EL (cell line): ENCODE measurements at regions not wholly inside any gene's neighbourhood (a gene's known extent, or its start where the extent isn't known, plus 50 kb on each side); places are given as distances from the start of the nearest gene placed in this dataset.

Experiments
- DNase-seq: peaks from one replicate; pipeline ENCODE4 v3.0.0-alpha.2; 2016

DNA sequence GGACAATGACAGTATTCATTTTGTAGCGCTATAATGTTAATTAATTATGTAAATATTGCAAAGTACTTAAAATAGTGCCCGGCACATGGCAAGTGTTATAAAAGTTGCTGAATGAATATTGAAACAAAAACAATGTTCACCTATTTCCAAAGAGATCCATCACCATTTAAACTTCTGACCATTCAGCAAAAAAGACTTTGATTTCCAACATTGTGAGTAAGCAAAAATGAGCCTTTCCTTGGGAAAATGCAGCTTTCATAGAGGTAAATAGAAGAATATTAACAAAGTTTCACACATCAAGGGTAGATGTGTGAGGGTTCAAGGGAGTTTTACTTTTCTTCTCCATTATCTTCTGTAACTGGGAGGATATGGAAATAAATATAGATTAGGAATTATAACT is 1089.4 kb upstream of the C9orf72 start:
- DNase-seq = no peak

GRCh38 chr9:28668158-28668557 is 1094.9 kb upstream of the C9orf72 start:
- DNase-seq = no peak

DNA sequence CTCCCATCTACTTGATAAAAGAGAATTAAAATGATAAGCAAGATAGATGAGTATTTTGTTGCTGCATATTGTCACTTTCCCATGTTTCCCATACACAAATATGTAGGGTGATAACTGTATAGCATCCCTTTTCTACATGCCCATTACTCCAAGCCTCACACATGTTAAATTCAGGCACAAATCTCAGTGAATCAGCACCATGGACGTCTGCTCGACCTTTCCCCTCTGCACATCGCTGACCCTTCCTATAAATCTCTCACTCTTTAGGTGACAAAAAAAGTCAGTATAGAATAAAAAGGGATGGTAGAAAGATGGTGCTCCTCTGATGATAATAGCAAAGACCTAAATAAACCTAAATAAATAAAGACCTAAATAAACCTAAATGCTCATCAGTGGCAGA is 1097.7 kb upstream of the C9orf72 start:
- DNase-seq = no peak

- DNase-seq = no peak
These were observed 1104.8 kb upstream of the C9orf72 start for GRCh38 chr9:28678097-28678496.

DNA sequence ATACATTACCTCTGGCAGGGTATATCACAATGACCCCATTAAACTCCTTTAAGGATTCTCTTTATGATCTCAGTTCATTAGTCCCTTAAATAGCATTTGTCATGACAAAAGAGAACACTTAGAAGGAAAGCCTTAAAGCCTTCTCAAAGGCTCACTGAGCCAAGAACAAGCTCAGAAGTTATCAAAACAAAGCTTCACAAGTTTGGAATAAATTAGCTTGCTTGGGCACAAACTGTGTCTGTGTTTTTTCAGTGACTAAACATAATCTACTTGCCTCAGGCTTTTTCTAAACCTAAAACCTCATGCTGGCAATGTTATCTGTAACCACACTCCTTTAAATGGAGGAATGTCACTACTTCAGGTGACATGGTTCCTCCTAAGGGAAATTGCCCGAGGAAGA is 1114.9 kb upstream of the C9orf72 start:
- no peak for DNase-seq

DNA sequence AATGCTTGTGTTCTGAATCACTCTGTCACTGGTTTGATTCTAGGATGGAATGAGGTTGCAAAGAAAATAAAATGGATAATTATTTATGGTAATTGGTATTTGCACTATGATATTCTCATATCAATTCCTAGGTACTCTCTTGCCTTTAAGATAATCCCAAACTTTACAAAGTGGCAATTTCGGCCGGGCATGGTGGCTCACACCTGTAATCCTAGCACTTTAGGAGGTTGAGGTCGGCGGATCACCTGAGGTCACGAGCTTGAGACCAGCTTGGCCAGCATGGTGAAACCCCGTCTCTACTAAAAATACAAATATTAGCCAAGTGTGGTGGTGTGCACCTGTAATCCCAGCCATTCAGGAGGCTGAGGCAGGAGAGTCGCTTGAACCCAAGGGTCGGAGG is 1118.7 kb upstream of the C9orf72 start:
- no peak for DNase-seq

DNA sequence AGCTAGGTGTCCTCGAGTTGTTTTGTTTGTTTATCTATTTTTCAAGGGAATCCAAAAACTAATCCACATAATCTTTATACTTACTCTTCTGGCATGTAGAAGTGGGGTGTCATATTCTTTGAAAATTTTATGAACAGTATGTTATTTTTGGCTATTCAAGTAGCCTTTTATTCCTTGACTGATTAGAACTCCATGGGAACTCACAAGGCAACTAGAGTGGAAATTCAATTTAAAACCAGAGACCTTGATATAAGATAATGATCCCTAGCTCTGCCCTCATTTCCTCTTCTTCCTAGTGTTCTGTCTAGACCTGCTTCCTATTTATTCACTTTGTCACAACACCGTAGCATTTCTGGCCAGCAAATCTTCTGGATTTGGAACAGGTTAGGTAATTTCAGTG is 1123.7 kb upstream of the C9orf72 start:
- no peak for DNase-seq

DNA sequence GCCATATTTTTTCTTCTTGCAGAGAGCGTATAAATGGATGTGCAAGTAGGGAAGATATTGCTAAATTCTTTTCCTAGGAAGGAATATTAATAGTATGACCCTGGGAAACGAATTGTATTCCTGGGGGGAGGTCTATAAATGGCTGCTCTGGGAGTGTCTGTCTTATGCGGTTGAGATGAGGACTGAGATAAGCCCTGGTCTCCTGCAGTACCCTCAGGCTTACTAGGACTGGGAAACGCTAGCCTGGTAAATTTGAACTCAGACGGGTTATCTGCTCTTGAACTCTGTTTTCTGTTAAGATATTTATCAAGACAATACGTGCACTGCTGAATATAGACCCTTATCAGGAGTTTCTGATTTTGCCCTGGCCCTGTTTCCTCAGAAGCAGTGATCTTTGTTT is 1126.4 kb upstream of the C9orf72 start:
- no peak for DNase-seq

GRCh38 chr9:28707616-28708015 is 1134.3 kb upstream of the C9orf72 start:
- DNase-seq = no peak

GRCh38 chr9:28714188-28714587 is 1140.9 kb upstream of the C9orf72 start:
- DNase-seq = no peak

DNA sequence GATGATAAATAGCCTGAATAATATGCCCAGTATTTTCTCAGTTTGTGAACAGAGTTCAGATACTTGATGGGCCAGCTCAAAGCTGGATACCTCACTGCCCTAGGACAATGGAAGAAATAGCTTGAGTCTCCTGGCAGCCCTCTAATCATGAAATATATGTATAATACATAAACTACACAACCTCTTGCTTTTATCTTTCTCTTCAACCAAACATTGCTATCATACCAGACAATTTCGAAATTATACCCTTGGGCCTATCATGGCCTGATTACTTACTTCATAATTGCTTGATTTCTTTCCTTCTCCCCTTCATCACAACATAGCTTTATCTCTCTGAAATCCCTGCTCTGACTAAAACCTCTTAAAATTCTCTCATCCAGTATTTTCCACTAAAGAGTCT is 1144.9 kb upstream of the C9orf72 start:
- no peak for DNase-seq

DNA sequence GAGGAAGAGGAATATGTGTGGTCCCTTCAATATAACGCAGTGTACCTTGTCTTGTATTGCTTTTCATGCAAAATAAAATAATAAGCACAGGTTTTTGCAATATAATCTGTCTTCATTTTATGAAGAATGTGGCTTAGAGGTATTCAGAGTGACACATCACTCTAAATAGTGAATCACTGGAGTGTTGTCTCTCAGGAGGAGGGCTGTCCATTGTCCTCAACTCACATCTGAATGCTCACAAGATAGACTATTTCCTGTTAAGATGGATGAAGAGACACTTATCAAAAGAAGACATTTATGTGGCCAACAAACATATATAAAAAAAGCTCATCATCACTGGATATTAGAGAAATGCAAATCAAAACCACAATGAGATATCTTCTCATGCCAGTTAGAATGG is 1147.5 kb upstream of the C9orf72 start:
- no peak for DNase-seq

DNA sequence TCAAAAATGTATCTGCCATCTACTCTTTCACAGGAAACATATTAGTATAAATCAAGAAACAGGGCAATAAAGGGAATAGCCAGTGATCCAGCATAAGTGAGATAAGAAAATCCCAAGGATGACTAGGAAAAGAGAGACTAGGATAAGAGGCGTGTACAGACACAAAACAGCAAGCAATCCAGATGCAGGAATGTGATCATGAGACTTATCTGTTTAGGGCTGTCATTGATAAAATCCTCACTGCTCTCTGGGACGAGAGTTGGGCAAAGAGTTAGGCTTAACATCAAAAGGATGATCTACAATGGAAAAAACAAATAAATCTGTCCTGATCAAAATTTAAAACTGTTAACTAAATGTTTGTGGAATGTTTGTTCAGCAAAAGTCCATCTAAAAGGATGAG is 1156.8 kb upstream of the C9orf72 start:
- no peak for DNase-seq

- DNase-seq = no peak
These were observed 1162.6 kb upstream of the C9orf72 start for GRCh38 chr9:28735738-28736342.

GRCh38 chr9:28741459-28741858 is 1168.2 kb upstream of the C9orf72 start:
- DNase-seq = no peak

- no peak for DNase-seq
These were observed 1174.2 kb upstream of the C9orf72 start for GRCh38 chr9:28747351-28747985.

GRCh38 chr9:28750136-28750535 is 1176.9 kb upstream of the C9orf72 start:
- DNase-seq = no peak

- no peak for DNase-seq
These were observed 1185.1 kb upstream of the C9orf72 start for GRCh38 chr9:28758341-28758740.

DNA sequence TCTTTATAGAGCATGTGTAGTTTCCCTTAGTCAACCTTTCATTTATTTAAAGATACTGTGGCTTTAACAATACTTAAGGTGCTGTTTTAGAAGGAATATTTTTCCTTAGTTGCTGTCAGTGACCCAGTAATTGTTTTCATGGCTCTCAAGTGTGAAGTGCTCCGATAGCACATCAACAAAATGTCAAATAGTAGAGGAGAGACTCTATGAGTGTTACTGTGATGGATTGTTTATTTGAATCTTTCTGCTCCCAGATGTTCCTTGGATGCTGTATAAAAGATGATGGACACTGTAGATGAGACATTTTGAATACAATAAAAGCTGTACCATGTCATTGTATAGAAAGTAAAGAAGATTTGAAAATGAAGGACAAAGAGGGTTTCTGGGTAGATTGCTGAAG is 1185.7 kb upstream of the C9orf72 start:
- DNase-seq = no peak

- DNase-seq = no peak
These were observed 1188.9 kb upstream of the C9orf72 start for GRCh38 chr9:28762167-28762566.

GRCh38 chr9:28764532-28764931 is 1191.3 kb upstream of the C9orf72 start:
- DNase-seq = no peak

DNA sequence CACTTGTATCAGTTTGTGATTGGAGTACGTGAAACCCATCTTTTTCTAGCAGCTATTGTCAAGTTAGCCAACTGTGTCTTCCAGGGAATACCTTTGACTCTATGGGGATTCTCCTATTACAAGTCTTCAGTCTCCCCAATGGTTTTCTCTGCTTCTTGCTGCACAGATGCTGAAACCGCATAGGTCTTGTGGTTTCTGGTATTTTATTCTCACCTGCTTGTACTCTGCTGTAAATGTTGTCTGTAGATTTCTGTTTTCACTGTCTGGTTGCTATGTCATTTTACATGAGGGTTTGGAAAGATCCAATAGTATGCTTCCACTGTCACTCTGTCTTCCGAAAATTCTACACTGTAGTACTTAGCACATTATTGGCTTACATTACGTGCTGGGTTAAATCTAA is 1196.9 kb upstream of the C9orf72 start:
- no peak for DNase-seq

DNA sequence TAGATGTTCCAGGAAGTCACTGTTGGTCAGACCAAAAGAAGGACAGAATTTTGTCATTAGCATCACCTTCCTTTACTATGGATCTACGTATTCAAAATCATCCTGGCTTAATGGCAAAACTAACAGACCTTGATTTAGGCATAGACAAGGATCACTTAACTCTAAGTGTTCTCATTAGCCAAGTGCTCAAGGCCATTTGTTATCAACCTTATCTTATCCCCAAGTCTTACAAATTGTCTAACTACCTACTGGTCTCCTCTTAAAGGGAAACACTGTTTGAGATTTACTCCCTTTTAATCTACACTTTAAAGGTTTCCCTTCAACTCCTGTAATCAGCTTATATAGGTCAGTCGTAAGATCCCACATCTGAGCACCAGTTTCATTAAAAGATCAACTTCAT is 1197.5 kb upstream of the C9orf72 start:
- no peak for DNase-seq

- DNase-seq = no peak
These were observed 1201.4 kb upstream of the C9orf72 start for GRCh38 chr9:28774433-28775235.
